ENCODE measurements at regions not wholly inside any gene's neighbourhood (a gene's known extent, or its start where the extent isn't known, plus 50 kb on each side); places are given as distances from the start of the nearest gene placed in this dataset.
"Not testable (repeated sequence)": the region's sequence is repeated elsewhere in the genome, so short reads cannot be mapped to it uniquely, and the experiment has no call there.

GRCh38 chr15:62412686-62413085 is 247.6 kb upstream of the C2CD4B start:
- DNase-seq (ENCODE audit: low spot score in 2 of 2, unreplicated experiment in 2 of 2), result no peak
- Mint-ChIP-seq H3K4me3 (no peak overlapping the region), H3K27me3 (ENCODE audit: low read depth) (no peaks in the 10 kb centered on the region), H3K9me3 (no peaks in the 10 kb centered on the region), H3K27ac (no peak overlapping the region), H3K36me3 (no peaks in the 10 kb centered on the region), H3K4me1 (peaks cover 23% of the 10 kb centered on the region)
- no peak for TF ChIP-seq CTCF (IDR thresholded peaks at IDR 0.05; ENCODE audit: unreplicated experiment)

GRCh38 chr15:62413153-62413552 is 248.1 kb upstream of the C2CD4B start:
- H3K36me3 Mint-ChIP-seq, result no peaks in the 10 kb centered on the region
- TF ChIP-seq CTCF (IDR thresholded peaks at IDR 0.05; ENCODE audit: unreplicated experiment), result no peak
- no peak overlapping the region for H3K4me3 Mint-ChIP-seq
- H3K4me1 Mint-ChIP-seq, result peaks cover 25% of the 10 kb centered on the region
- no peaks in the 10 kb centered on the region for H3K27me3 Mint-ChIP-seq (ENCODE audit: low read depth)
- no peak overlapping the region for H3K27ac Mint-ChIP-seq
- no peaks in the 10 kb centered on the region for H3K9me3 Mint-ChIP-seq
- DNase-seq (ENCODE audit: low spot score in 2 of 2, unreplicated experiment in 2 of 2), result no peak

GRCh38 chr15:62413786-62414185 is 248.7 kb upstream of the C2CD4B start:
- Mint-ChIP-seq H3K36me3 (no peaks in the 10 kb centered on the region), H3K4me3 (no peak overlapping the region), H3K4me1 (peaks cover 31% of the 10 kb centered on the region), H3K9me3 (no peaks in the 10 kb centered on the region), H3K27ac (no peak overlapping the region), H3K27me3 (ENCODE audit: low read depth) (no peaks in the 10 kb centered on the region)
- no peak for TF ChIP-seq CTCF (IDR thresholded peaks at IDR 0.05; ENCODE audit: unreplicated experiment)
- no peak for DNase-seq (ENCODE audit: low spot score in 2 of 2, unreplicated experiment in 2 of 2)

DNA sequence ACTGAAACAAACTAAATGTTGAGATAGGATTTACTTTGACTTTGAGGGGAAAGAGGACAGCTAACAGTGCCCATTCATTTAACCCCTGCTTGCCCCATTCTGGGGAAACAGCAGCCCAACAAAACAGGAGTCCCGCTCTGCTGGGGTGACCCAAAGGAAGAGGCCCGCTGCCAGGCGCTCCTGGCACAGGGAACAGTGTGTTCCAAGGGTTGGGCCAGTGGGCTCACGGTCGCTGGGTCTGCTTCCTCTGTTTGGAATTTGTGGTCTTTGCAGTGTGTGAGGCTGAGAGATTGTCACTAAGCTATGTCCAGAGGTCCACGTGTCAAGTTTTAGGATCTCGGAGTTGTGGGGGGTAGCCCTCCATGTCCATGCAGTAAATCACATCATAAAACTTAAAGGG is 250.4 kb upstream of the C2CD4B start:
- Mint-ChIP-seq H3K27ac (no peak overlapping the region), H3K27me3 (ENCODE audit: low read depth) (no peaks in the 10 kb centered on the region), H3K36me3 (no peaks in the 10 kb centered on the region), H3K4me1 (peaks cover 27% of the 10 kb centered on the region), H3K4me3 (no peak overlapping the region), H3K9me3 (no peaks in the 10 kb centered on the region)
- no peak for TF ChIP-seq CTCF (IDR thresholded peaks at IDR 0.05; ENCODE audit: unreplicated experiment)
- DNase-seq (ENCODE audit: low spot score in 2 of 2, unreplicated experiment in 2 of 2), result no peak

- H3K36me3 Mint-ChIP-seq, result no peaks in the 10 kb centered on the region
- H3K9me3 Mint-ChIP-seq, result no peaks in the 10 kb centered on the region
- no peaks in the 10 kb centered on the region for H3K27me3 Mint-ChIP-seq (ENCODE audit: low read depth)
- TF ChIP-seq CTCF (IDR thresholded peaks at IDR 0.05; ENCODE audit: unreplicated experiment), result no peak
- no peak overlapping the region for H3K27ac Mint-ChIP-seq
- peaks cover 25% of the 10 kb centered on the region for H3K4me1 Mint-ChIP-seq
- no peak overlapping the region for H3K4me3 Mint-ChIP-seq
- no peak for DNase-seq (ENCODE audit: low spot score in 2 of 2, unreplicated experiment in 2 of 2)
These were observed 251.4 kb upstream of the C2CD4B start for GRCh38 chr15:62416526-62416925.

DNA sequence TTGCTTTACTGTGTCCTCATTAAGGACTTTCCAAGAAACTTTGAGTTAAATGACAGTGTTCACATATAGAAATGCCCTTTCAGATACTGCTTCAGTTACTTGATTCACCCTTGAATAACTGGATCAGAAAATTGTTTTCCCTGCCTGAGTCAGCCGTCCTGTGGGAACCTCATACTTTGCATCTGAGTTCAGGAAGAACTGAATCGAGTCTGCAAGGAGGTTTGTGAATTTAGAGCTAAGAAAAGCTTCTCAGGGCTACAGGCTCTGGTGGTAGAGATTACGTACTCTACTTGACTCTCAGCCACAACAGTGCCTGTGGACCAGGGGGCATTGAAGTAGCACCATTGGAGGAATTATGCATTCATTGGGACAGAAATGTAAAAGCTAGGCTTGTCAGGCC is 252.4 kb upstream of the C2CD4B start:
- Mint-ChIP-seq H3K27ac (no peak overlapping the region), H3K36me3 (no peaks in the 10 kb centered on the region), H3K9me3 (no peaks in the 10 kb centered on the region), H3K27me3 (ENCODE audit: low read depth) (no peaks in the 10 kb centered on the region), H3K4me3 (no peak overlapping the region), H3K4me1 (peaks cover 23% of the 10 kb centered on the region)
- TF ChIP-seq CTCF (IDR thresholded peaks at IDR 0.05; ENCODE audit: unreplicated experiment), result no peak
- no peak for DNase-seq (ENCODE audit: low spot score in 2 of 2, unreplicated experiment in 2 of 2)

DNA sequence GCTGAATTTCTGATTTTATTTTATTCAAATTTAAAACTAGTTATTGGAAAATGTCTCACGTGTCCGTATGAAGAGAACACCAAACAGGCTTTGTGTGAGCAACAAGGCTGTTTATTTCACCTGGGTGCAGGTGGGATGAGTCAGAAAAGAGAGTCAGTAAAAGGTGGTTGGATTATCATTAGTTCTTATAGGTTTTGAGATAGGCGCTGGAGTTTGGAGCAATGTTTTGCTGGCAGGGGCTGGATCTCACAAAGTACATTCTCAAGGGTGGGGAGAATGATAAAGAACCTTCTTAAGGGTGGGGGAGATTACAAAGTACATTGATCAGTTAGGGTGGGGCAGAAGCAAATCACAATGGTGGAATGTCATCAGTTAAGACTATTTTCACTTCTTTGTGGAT is 253.4 kb upstream of the C2CD4B start:
- H3K4me1 Mint-ChIP-seq, result peaks cover 13% of the 10 kb centered on the region
- not testable (repeated sequence) for H3K27ac Mint-ChIP-seq, H3K9me3 Mint-ChIP-seq

More for the DNA sequence above, 253.4 kb upstream of the C2CD4B start:
- H3K4me3 Mint-ChIP-seq; H3K36me3 Mint-ChIP-seq; H3K27me3 Mint-ChIP-seq (ENCODE audit: low read depth); DNase-seq (ENCODE audit: low spot score in 2 of 2, unreplicated experiment in 2 of 2): not testable (repeated sequence)
